Activated CD4-positive, alpha-beta T cell treated with anti-CD3 and anti-CD28 coated beads, Interleukin-2, amount 10 ng/mL, durations not matched to agents 24 days and 14 days (primary cell): ENCODE measurements at regions not wholly inside any gene's neighbourhood (a gene's known extent, or its start where the extent isn't known, plus 50 kb on each side); places are given as distances from the start of the nearest gene placed in this dataset.

Experiments
- DNase-seq: peaks from one replicate; pipeline ENCODE4 v3.0.0; 2022
- H3K27ac Mint-ChIP-seq: one replicate; pipeline ENCODE4 v1.8.0; 2022; ENCODE audit warnings: mild to moderate bottlenecking, mixed read lengths
- H3K27me3 Mint-ChIP-seq: one replicate; pipeline ENCODE4 v1.8.0; 2022; ENCODE audit warnings: mixed read lengths
- H3K36me3 Mint-ChIP-seq: one replicate; pipeline ENCODE4 v1.8.0; 2022; ENCODE audit warnings: low read depth, mild to moderate bottlenecking, mixed read lengths
- H3K4me1 Mint-ChIP-seq: one replicate; pipeline ENCODE4 v1.8.0; 2021; ENCODE audit warnings: mixed read lengths
- H3K4me3 Mint-ChIP-seq: one replicate; pipeline ENCODE4 v1.8.0; 2022; ENCODE audit warnings: mild to moderate bottlenecking, moderate library complexity, mixed read lengths
- H3K9me3 Mint-ChIP-seq: one replicate; pipeline ENCODE4 v1.8.0; 2021; ENCODE audit warnings: mixed read lengths
- intact Hi-C: fragments of 100-400 bp; cut with micrococcal nuclease; formaldehyde crosslinking; loops from one replicate; pipeline ENCODE4 v1.15.1; 2023

- H3K9me3 Mint-ChIP-seq: no peaks in the 10 kb centered on the region
- no peak overlapping the region for H3K27ac Mint-ChIP-seq
- intact Hi-C loops: no loop called here
- no peak overlapping the region for H3K4me3 Mint-ChIP-seq
- H3K27me3 Mint-ChIP-seq: no peaks in the 10 kb centered on the region
- H3K4me1 Mint-ChIP-seq: no peaks in the 10 kb centered on the region
- no peak for DNase-seq
- no peaks in the 10 kb centered on the region for H3K36me3 Mint-ChIP-seq
Observed at GRCh38 chr5:71945436-71945835, 161.8 kb upstream of the MAP1B start.

GRCh38 chr5:71946343-71947030, 160.8 kb upstream of the MAP1B start:
- no peaks in the 10 kb centered on the region for H3K27me3 Mint-ChIP-seq
- intact Hi-C loops: no loop called here
- no peak for DNase-seq
- no peak overlapping the region for H3K27ac Mint-ChIP-seq
- no peaks in the 10 kb centered on the region for H3K4me1 Mint-ChIP-seq
- no peaks in the 10 kb centered on the region for H3K36me3 Mint-ChIP-seq
- no peak overlapping the region for H3K4me3 Mint-ChIP-seq
- no peaks in the 10 kb centered on the region for H3K9me3 Mint-ChIP-seq

- no peaks in the 10 kb centered on the region for H3K9me3 Mint-ChIP-seq
- H3K27me3 Mint-ChIP-seq: no peaks in the 10 kb centered on the region
- DNase-seq: no peak
- no peak overlapping the region for H3K27ac Mint-ChIP-seq
- intact Hi-C loops: no loop called here
- H3K4me1 Mint-ChIP-seq: no peaks in the 10 kb centered on the region
- no peak overlapping the region for H3K4me3 Mint-ChIP-seq
- H3K36me3 Mint-ChIP-seq: no peaks in the 10 kb centered on the region
Observed at GRCh38 chr5:71948206-71948605, 159.1 kb upstream of the MAP1B start.

GRCh38 chr5:71949772-71950171, 157.5 kb upstream of the MAP1B start:
- intact Hi-C loops: no loop called here
- Mint-ChIP-seq H3K9me3 (no peaks in the 10 kb centered on the region), H3K36me3 (no peaks in the 10 kb centered on the region), H3K4me3 (no peak overlapping the region), H3K4me1 (no peaks in the 10 kb centered on the region), H3K27me3 (no peaks in the 10 kb centered on the region), H3K27ac (no peak overlapping the region)
- no peak for DNase-seq

- no peak overlapping the region for H3K4me3 Mint-ChIP-seq
- no peaks in the 10 kb centered on the region for H3K27me3 Mint-ChIP-seq
- no peak overlapping the region for H3K27ac Mint-ChIP-seq
- intact Hi-C loops: no loop called here
- no peaks in the 10 kb centered on the region for H3K36me3 Mint-ChIP-seq
- H3K4me1 Mint-ChIP-seq: no peaks in the 10 kb centered on the region
- DNase-seq: no peak
- H3K9me3 Mint-ChIP-seq: no peaks in the 10 kb centered on the region
Observed at GRCh38 chr5:71953866-71954265, 153.4 kb upstream of the MAP1B start.

GRCh38 chr5:71954329-71954728, 152.9 kb upstream of the MAP1B start:
- Mint-ChIP-seq H3K4me1 (no peaks in the 10 kb centered on the region), H3K9me3 (no peaks in the 10 kb centered on the region), H3K4me3 (no peak overlapping the region), H3K36me3 (no peaks in the 10 kb centered on the region), H3K27me3 (no peaks in the 10 kb centered on the region), H3K27ac (no peak overlapping the region)
- intact Hi-C loops: no loop called here
- no peak for DNase-seq

- no peaks in the 10 kb centered on the region for H3K36me3 Mint-ChIP-seq
- H3K27me3 Mint-ChIP-seq: no peaks in the 10 kb centered on the region
- DNase-seq: no peak
- no peak overlapping the region for H3K4me3 Mint-ChIP-seq
- no peaks in the 10 kb centered on the region for H3K9me3 Mint-ChIP-seq
- H3K4me1 Mint-ChIP-seq: no peaks in the 10 kb centered on the region
- no peak overlapping the region for H3K27ac Mint-ChIP-seq
- intact Hi-C loops: no loop called here
Observed at GRCh38 chr5:71955723-71956122, 151.6 kb upstream of the MAP1B start.

GRCh38 chr5:71957292-71957898, 149.9 kb upstream of the MAP1B start:
- Mint-ChIP-seq H3K27ac (no peak overlapping the region), H3K4me3 (no peak overlapping the region), H3K36me3 (no peaks in the 10 kb centered on the region), H3K27me3 (no peaks in the 10 kb centered on the region), H3K4me1 (no peaks in the 10 kb centered on the region), H3K9me3 (no peaks in the 10 kb centered on the region)
- DNase-seq: no peak
- intact Hi-C loops: no loop called here

GRCh38 chr5:71960195-71960594, 147.1 kb upstream of the MAP1B start:
- H3K36me3 Mint-ChIP-seq: no peaks in the 10 kb centered on the region
- intact Hi-C loops: no loop called here

GRCh38 chr5:71961786-71962185, 145.5 kb upstream of the MAP1B start:
- H3K4me1 Mint-ChIP-seq: no peaks in the 10 kb centered on the region
- intact Hi-C loops: no loop called here
- no peak for DNase-seq
- no peaks in the 10 kb centered on the region for H3K27me3 Mint-ChIP-seq
- no peak overlapping the region for H3K27ac Mint-ChIP-seq
- no peak overlapping the region for H3K4me3 Mint-ChIP-seq
- H3K36me3 Mint-ChIP-seq: no peaks in the 10 kb centered on the region
- no peaks in the 10 kb centered on the region for H3K9me3 Mint-ChIP-seq

More at GRCh38 chr5:71960195-71960594, 147.1 kb upstream of the MAP1B start:
- Mint-ChIP-seq H3K4me3 (no peak overlapping the region), H3K9me3 (no peaks in the 10 kb centered on the region), H3K27ac (no peak overlapping the region), H3K27me3 (no peaks in the 10 kb centered on the region), H3K4me1 (no peaks in the 10 kb centered on the region)
- no peak for DNase-seq

GRCh38 chr5:71969460-71969859, 137.8 kb upstream of the MAP1B start:
- H3K36me3 Mint-ChIP-seq: no peaks in the 10 kb centered on the region
- intact Hi-C loops: no loop called here
- peaks cover 2% of the 10 kb centered on the region for H3K27me3 Mint-ChIP-seq
- H3K4me1 Mint-ChIP-seq: no peaks in the 10 kb centered on the region
- H3K27ac Mint-ChIP-seq: no peak overlapping the region
- no peaks in the 10 kb centered on the region for H3K9me3 Mint-ChIP-seq
- no peak for DNase-seq
- H3K4me3 Mint-ChIP-seq: no peak overlapping the region

- Mint-ChIP-seq H3K9me3 (no peaks in the 10 kb centered on the region), H3K36me3 (no peaks in the 10 kb centered on the region), H3K4me3 (no peak overlapping the region), H3K4me1 (no peaks in the 10 kb centered on the region), H3K27me3 (peaks cover 2% of the 10 kb centered on the region), H3K27ac (no peak overlapping the region)
- intact Hi-C loops: no loop called here
- DNase-seq: no peak
Observed at GRCh38 chr5:71971862-71972261, 135.4 kb upstream of the MAP1B start.

- H3K9me3 Mint-ChIP-seq: no peaks in the 10 kb centered on the region
- H3K4me1 Mint-ChIP-seq: no peaks in the 10 kb centered on the region
- intact Hi-C loops: no loop called here
- DNase-seq: no peak
- H3K4me3 Mint-ChIP-seq: no peak overlapping the region
- H3K27me3 Mint-ChIP-seq: peaks cover 2% of the 10 kb centered on the region
- no peaks in the 10 kb centered on the region for H3K36me3 Mint-ChIP-seq
- H3K27ac Mint-ChIP-seq: no peak overlapping the region
Observed at GRCh38 chr5:71972777-71973473, 134.3 kb upstream of the MAP1B start.

- no peak overlapping the region for H3K4me3 Mint-ChIP-seq
- peaks cover 3% of the 10 kb centered on the region for H3K27me3 Mint-ChIP-seq
- intact Hi-C loops: no loop called here
- H3K9me3 Mint-ChIP-seq: no peaks in the 10 kb centered on the region
- H3K4me1 Mint-ChIP-seq: no peaks in the 10 kb centered on the region
- no peak for DNase-seq
- no peak overlapping the region for H3K27ac Mint-ChIP-seq
- no peaks in the 10 kb centered on the region for H3K36me3 Mint-ChIP-seq
Observed at GRCh38 chr5:71973563-71973962, 133.7 kb upstream of the MAP1B start.
